Activated T-helper 1 cell treated with anti-CD3 and anti-CD28 coated beads, Interleukin-12 subunit alpha, Interleukin-12 subunit beta, Interleukin-2, Interleukin-4 antibody, amounts not matched to agents 30 ng/mL and 10 ng/mL and 1 ng/mL, durations not matched to agents 14 hours and 24 hours and 36 hours (primary cell): ENCODE measurements at regions not wholly inside any gene's neighbourhood (a gene's known extent, or its start where the extent isn't known, plus 50 kb on each side); places are given as distances from the start of the nearest gene placed in this dataset.
"Not testable (repeated sequence)": the region's sequence is repeated elsewhere in the genome, so short reads cannot be mapped to it uniquely, and the experiment has no call there.

ENCODE experiments used
- DNase-seq: peaks from one replicate; pipeline ENCODE4 v3.0.0; 2021; ENCODE audit warnings: low spot score
- H3K27ac Mint-ChIP-seq: one replicate; pipeline ENCODE4 v1.8.0; 2021; ENCODE audit warnings: mild to moderate bottlenecking, mixed read lengths
- H3K27me3 Mint-ChIP-seq: one replicate; pipeline ENCODE4 v1.8.0; 2022; ENCODE audit warnings: mild to moderate bottlenecking, moderate library complexity, mixed read lengths; ENCODE audit not compliant: insufficient read depth
- H3K36me3 Mint-ChIP-seq: one replicate; pipeline ENCODE4 v1.8.0; 2021; ENCODE audit warnings: low read depth, mixed read lengths
- H3K4me1 Mint-ChIP-seq: one replicate; pipeline ENCODE4 v1.8.0; 2021; ENCODE audit warnings: low read depth, mixed read lengths
- H3K4me3 Mint-ChIP-seq: one replicate; pipeline ENCODE4 v1.8.0; 2021; ENCODE audit warnings: mild to moderate bottlenecking, moderate library complexity, mixed read lengths
- H3K9me3 Mint-ChIP-seq: one replicate; pipeline ENCODE4 v1.8.0; 2021; ENCODE audit warnings: mixed read lengths
- intact Hi-C: fragments of 100-400 bp; cut with micrococcal nuclease; formaldehyde crosslinking; loops from one replicate; pipeline ENCODE4 v1.15.1; 2024

DNA sequence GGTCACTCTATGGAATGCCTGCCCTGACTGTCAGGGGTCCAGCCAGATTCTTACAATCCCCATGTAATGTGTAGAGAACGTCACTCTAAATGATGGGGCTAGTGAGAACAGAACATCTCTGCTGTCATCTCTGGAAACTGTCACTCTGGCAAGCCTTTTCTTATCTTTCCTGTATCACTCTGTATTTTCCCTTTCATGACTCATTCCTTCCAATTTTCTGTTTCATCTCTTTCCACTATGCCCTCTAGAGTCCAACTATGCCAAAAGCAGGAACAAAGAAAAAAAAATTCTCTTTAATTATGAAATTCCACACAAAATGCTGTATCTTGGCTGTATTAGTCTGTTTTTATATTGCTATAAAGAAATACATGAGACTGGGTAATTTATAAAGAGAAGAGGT, 608.8 kb downstream of the ADCYAP1 start:
- Mint-ChIP-seq H3K4me1 (no peaks in the 10 kb centered on the region), H3K4me3 (no peak overlapping the region), H3K27me3 (no peaks in the 10 kb centered on the region), H3K27ac (no peak overlapping the region), H3K9me3 (peaks cover 3% of the 10 kb centered on the region), H3K36me3 (no peaks in the 10 kb centered on the region)
- no peak for DNase-seq
- intact Hi-C loops: no loop called here

DNA sequence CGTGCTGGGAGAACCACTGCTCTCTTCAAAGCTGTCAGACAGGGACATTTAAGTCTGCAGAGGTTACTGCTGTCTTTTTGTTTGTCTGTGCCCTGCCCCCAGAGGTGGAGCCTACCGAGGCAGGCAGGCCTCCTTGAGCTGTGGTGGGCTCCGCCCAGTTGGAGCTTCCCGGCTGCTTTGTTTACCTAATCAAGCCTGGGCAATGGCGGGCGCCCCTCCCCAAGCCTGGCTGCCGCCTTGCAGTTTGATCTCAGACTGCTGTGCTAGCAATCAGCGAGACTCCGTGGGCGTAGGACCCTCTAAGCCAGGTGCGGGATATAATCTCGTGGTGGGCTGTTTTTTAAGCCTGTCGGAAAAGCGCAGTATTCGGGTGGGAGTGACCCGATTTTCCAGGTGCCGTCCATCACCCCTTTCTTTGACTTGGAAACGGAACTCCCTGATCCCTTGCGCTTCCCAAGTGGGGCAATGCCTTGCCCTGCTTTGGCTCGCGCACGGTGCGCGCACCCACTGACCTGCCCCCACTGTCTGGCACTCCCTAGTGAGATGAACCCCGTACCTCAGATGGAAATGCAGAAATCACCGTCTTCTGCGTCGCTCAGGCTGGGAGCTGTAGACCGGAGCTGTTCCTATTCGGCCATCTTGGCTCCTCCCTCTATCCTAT, 617.0 kb downstream of the ADCYAP1 start:
- intact Hi-C loops, H3K9me3 Mint-ChIP-seq, H3K4me1 Mint-ChIP-seq, H3K36me3 Mint-ChIP-seq, DNase-seq, H3K27ac Mint-ChIP-seq, H3K4me3 Mint-ChIP-seq, H3K27me3 Mint-ChIP-seq: not testable (repeated sequence)

DNA sequence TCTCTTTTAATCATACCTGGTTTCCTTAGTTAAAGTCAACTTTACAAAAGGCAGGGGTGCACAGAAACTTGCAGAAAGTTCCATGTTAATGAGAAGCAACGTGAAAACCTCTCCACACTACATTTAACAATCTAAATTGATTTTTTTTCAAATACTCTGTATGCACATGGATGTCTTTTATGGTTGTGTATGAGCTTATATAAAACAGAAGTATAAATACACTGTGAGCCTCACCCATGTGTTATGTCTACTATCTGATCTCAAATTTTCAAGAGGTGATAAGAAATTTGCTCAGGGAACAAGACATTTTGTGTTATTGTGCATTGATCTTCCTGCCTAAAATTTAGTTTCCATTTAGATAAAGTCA, 617.6 kb downstream of the ADCYAP1 start:
- H3K27ac Mint-ChIP-seq: no peak overlapping the region
- no peaks in the 10 kb centered on the region for H3K36me3 Mint-ChIP-seq
- intact Hi-C loops: no loop called here
- H3K4me3 Mint-ChIP-seq: no peak overlapping the region
- DNase-seq: no peak
- H3K4me1 Mint-ChIP-seq: no peaks in the 10 kb centered on the region
- H3K27me3 Mint-ChIP-seq: no peaks in the 10 kb centered on the region
- peaks cover 3% of the 10 kb centered on the region for H3K9me3 Mint-ChIP-seq

DNA sequence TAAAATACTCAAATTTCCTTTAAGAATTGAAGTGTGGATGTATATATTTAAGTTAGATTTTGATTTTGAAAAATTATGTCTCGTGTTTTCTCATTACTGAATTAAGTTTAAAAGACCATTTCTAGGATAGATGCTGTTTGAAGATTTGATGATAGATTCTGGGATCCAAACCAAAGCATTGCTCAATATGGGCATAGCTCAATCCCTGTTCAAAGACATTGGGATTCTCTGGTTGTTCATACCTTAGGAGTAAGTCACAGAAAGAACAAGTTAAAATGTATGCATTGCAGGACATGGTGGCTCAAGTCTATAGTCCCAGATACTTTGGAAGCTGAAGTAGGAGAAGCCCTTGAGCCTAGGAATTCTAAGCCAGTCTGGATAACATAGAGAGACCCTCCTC, 622.3 kb downstream of the ADCYAP1 start:
- no peaks in the 10 kb centered on the region for H3K27me3 Mint-ChIP-seq
- DNase-seq: no peak
- no peak overlapping the region for H3K27ac Mint-ChIP-seq
- H3K9me3 Mint-ChIP-seq: peaks cover 3% of the 10 kb centered on the region
- no peaks in the 10 kb centered on the region for H3K36me3 Mint-ChIP-seq
- no peaks in the 10 kb centered on the region for H3K4me1 Mint-ChIP-seq
- H3K4me3 Mint-ChIP-seq: no peak overlapping the region
- intact Hi-C loops: no loop called here

DNA sequence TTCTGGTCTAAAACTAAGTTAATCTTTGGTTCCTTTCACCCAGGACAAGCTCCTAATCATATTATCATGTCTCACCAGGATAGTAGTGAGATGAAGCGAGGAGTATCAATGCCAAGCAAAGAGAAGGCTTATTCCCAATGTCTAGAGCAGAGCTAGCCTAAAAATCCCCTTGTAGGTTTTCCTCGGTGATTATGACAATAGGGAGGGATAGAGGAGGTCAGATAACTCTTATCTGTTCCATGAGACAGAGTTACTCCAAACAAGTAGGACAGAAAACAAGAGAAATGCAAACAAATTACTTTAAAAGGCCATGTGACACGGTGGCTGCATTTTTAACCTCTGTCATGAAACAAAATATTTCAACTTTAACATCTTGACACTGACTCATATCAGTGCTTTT, 623.1 kb downstream of the ADCYAP1 start:
- H3K9me3 Mint-ChIP-seq: no peaks in the 10 kb centered on the region
- H3K4me3 Mint-ChIP-seq: no peak overlapping the region
- H3K27me3 Mint-ChIP-seq: no peaks in the 10 kb centered on the region
- DNase-seq: no peak
- no peak overlapping the region for H3K27ac Mint-ChIP-seq
- intact Hi-C loops: no loop called here
- no peaks in the 10 kb centered on the region for H3K4me1 Mint-ChIP-seq
- H3K36me3 Mint-ChIP-seq: no peaks in the 10 kb centered on the region

DNA sequence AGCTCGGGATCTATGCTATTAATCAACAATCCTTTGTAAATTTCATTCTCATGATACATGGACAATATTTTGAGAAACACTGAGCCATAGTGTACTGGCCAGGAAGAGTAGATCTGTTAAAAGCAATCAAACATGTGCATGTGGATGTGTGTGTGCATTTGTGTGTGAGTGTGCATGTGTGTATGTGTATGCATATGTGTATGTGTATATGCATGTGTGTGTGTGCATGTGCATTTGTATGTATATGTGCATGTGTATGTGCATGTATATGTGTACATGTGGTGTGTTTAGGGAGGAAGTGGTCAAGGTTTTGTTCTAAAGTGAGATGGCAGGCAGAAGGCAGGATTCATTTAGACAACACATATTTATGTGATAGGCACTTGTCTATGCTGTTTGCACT, 623.8 kb downstream of the ADCYAP1 start:
- no peak overlapping the region for H3K27ac Mint-ChIP-seq
- intact Hi-C loops: no loop called here
- no peak for DNase-seq
- no peaks in the 10 kb centered on the region for H3K27me3 Mint-ChIP-seq
- no peak overlapping the region for H3K4me3 Mint-ChIP-seq
- H3K4me1 Mint-ChIP-seq: no peaks in the 10 kb centered on the region
- no peaks in the 10 kb centered on the region for H3K9me3 Mint-ChIP-seq
- no peaks in the 10 kb centered on the region for H3K36me3 Mint-ChIP-seq

DNA sequence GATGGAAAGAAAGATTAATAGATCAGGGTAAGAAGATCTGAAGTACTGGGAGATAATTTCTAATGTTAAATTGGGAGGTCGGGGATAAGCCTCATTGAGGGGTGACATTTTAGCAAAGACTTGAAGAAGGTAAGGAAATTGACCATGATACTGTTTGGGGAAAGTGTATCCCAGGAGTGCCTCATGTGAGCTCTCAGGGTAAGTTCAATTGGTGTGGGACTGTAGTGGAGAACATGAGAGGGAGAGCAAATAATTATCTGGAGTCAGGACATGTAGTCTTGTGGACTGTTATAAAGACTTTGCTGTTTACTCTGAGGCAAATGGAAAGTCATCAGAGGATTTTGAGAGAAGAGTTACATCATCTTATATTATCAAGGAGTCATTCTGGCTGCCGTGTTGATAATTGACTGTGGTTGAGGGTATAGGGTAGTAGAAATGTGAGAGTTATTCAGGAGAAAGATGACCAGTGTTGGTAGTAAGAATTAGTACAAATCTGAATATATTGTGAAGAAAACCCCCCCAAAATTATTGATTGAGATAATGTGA, 624.4 kb downstream of the ADCYAP1 start:
- intact Hi-C loops: no loop called here
- no peak overlapping the region for H3K27ac Mint-ChIP-seq
- H3K4me1 Mint-ChIP-seq: no peaks in the 10 kb centered on the region
- no peak overlapping the region for H3K4me3 Mint-ChIP-seq
- no peak for DNase-seq
- no peaks in the 10 kb centered on the region for H3K36me3 Mint-ChIP-seq
- H3K9me3 Mint-ChIP-seq: no peaks in the 10 kb centered on the region
- H3K27me3 Mint-ChIP-seq: no peaks in the 10 kb centered on the region

DNA sequence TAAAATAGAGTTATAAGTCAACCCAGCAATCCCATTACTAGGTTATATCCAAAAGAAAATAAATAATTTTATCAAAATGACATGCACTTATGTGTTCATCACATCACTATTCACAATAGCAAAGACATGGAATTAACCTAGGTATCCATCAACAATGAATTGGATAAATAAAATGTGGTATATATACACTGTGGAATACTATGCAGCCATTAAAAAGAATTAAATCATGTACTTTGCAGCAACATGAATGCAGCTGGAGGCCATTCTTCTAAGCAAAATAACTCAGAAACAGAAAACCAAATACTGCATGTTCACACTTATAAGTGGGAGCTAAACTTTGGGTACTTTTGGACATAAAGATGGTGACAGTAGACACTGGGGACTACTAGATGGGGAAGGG, 626.0 kb downstream of the ADCYAP1 start:
- H3K4me3 Mint-ChIP-seq: no peak overlapping the region
- DNase-seq: no peak
- no peaks in the 10 kb centered on the region for H3K4me1 Mint-ChIP-seq
- no peak overlapping the region for H3K27ac Mint-ChIP-seq
- no peaks in the 10 kb centered on the region for H3K9me3 Mint-ChIP-seq
- H3K36me3 Mint-ChIP-seq: no peaks in the 10 kb centered on the region
- intact Hi-C loops: no loop called here
- no peaks in the 10 kb centered on the region for H3K27me3 Mint-ChIP-seq

DNA sequence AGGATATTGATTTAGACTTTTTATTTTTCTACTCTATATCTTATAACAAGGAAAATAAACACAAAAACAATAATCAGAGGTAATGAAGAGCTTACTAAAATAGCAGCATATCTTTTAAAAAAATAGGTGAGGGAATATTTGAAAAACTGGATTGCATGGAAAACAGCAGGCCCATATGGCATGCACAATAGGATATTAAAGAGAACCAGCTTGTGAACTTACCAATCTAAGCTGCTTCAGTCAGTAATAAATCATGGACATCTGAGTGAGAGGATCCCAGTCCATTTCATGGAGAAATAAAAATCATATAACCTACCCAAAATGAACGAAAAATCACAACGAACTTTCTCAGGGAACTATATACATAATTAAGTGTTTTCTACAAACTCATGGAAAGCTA, 634.6 kb downstream of the ADCYAP1 start:
- no peak overlapping the region for H3K4me3 Mint-ChIP-seq
- H3K27me3 Mint-ChIP-seq: no peaks in the 10 kb centered on the region
- H3K27ac Mint-ChIP-seq: no peak overlapping the region
- intact Hi-C loops: no loop called here
- H3K4me1 Mint-ChIP-seq: no peaks in the 10 kb centered on the region
- peaks cover 3% of the 10 kb centered on the region for H3K9me3 Mint-ChIP-seq
- DNase-seq: no peak
- H3K36me3 Mint-ChIP-seq: no peaks in the 10 kb centered on the region

DNA sequence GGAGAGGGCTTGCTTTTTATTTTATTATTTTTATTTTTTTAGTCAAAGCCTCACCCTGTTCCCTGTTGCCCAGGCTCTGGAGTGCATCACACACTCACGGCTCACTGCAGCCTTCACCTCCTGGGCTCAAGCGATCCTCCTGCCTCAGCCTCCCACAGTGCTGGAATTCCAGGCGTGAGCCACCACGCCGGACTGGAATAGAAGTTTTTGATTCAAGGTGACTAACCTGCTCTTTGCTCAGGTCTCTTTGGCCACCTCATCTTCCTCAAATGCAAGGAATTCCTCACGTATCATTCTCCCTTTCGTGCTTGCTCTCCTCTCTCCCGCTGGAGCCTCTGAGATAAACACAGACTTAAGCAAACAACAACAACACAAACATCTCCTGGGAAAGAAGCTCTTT, 636.8 kb downstream of the ADCYAP1 start:
- intact Hi-C loops: no loop called here
- Mint-ChIP-seq H3K27me3 (no peaks in the 10 kb centered on the region), H3K27ac (no peak overlapping the region), H3K36me3 (no peaks in the 10 kb centered on the region), H3K4me3 (no peak overlapping the region), H3K9me3 (no peaks in the 10 kb centered on the region), H3K4me1 (no peaks in the 10 kb centered on the region)
- no peak for DNase-seq

DNA sequence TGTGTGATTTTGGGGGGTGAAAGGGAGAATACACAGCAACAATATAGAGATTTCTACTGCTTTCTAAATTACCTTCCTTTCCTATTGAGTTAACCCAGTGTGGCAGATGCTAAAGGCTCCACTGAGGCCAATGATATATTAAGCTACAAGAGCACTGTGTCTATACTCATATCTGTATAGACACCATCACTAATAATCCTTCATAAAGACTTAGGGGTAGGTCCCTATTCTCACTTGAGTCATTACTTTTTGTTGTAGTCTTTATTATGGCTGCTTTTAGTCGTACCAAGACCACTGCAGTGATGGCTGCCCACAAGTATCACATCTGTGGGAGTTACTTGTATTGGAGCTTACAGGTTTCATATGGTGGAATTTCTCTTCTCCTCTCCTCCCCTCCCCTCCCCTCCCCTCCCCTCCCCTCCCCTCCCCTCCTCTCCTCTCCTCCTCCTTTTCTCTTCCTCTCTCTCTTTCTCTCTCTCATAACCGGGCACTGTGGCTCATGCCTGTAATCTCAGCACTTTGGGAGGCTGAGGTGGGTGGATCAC, 637.6 kb downstream of the ADCYAP1 start:
- no peak overlapping the region for H3K4me3 Mint-ChIP-seq
- H3K9me3 Mint-ChIP-seq: no peaks in the 10 kb centered on the region

DNA sequence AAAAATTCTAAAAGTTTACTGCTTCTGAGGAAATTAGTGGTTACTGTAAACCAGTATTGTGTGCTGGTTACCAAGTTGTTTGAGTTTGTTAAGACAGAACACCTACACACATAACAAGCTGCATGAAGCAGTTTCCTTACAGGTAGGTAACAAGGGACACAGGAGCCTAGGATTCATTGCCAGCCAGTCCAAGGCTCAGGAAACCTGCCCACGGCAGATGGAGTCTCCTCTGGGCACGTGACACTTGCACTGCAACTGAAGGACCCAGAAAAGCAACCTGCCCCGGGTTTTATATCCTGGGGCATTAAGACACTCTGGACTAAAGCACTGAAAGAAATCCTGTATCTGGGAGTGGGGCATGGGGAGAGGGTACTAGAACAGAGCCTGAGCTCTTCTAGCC, 639.3 kb downstream of the ADCYAP1 start:
- H3K4me1 Mint-ChIP-seq: no peaks in the 10 kb centered on the region
- H3K9me3 Mint-ChIP-seq: no peaks in the 10 kb centered on the region
- H3K27me3 Mint-ChIP-seq: no peaks in the 10 kb centered on the region
- DNase-seq: no peak
- intact Hi-C loops: no loop called here
- no peak overlapping the region for H3K4me3 Mint-ChIP-seq
- no peak overlapping the region for H3K27ac Mint-ChIP-seq
- H3K36me3 Mint-ChIP-seq: no peaks in the 10 kb centered on the region

More for the DNA sequence above, 637.6 kb downstream of the ADCYAP1 start:
- no peaks in the 10 kb centered on the region for H3K27me3 Mint-ChIP-seq
- H3K36me3 Mint-ChIP-seq: no peaks in the 10 kb centered on the region
- H3K4me1 Mint-ChIP-seq: no peaks in the 10 kb centered on the region
- intact Hi-C loops: no loop called here
- DNase-seq: no peak
- no peak overlapping the region for H3K27ac Mint-ChIP-seq

DNA sequence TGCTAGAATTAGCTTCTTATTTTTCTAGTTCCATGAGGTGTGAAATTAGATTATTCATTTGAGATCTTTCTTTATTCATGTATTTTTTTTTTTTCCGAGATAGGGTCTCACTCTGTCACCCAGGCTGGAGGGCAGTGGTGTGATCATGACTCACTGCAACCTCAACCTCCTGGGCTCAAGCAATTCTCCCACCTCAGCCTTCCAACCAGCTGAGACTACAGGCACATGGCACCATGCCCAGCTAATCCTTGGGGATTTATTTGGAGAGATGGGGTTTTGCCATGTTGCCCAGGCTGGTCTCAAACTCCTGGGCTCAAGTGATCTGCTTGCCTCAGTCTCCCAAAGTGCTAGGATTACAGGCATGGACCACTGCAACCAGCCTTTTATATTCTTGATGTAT, 653.0 kb downstream of the ADCYAP1 start:
- DNase-seq, H3K4me3 Mint-ChIP-seq, H3K27ac Mint-ChIP-seq, H3K4me1 Mint-ChIP-seq, H3K9me3 Mint-ChIP-seq, H3K36me3 Mint-ChIP-seq, intact Hi-C loops, H3K27me3 Mint-ChIP-seq: not testable (repeated sequence)

DNA sequence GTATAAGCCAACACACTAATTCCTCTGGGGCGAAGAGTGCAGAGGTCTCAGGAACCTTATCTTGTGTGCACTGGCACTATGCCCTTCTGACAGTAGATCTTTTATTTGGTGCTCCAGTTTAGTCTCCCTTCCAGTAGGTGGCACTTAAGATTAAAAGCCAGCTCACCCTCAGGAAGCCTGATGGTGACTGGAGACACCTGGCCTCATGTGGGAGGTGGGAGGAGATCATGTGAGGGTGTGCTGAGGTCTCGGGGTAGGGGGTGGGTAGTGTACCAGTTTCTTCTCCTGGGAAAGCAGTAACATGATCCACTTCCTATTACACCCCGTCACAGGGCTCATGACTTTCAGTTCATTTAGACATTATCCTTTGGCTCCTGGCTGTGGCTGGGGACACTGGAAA, 654.9 kb downstream of the ADCYAP1 start:
- H3K36me3 Mint-ChIP-seq: no peaks in the 10 kb centered on the region
- intact Hi-C loops: no loop called here

More for the DNA sequence above, 654.9 kb downstream of the ADCYAP1 start:
- Mint-ChIP-seq H3K4me1 (no peaks in the 10 kb centered on the region), H3K27me3 (no peaks in the 10 kb centered on the region), H3K9me3 (no peaks in the 10 kb centered on the region), H3K27ac (no peak overlapping the region), H3K4me3 (no peak overlapping the region)
- DNase-seq: no peak
